H9 (cell line): ENCODE measurements at regions not wholly inside any gene's neighbourhood (a gene's known extent, or its start where the extent isn't known, plus 50 kb on each side); places are given as distances from the start of the nearest gene placed in this dataset.

Experiments
- DNase-seq: peaks from one replicate; pipeline ENCODE4 v3.0.0-alpha.2; 2017
- H2AFZ ChIP-seq: one replicate; pipeline ENCODE4 v1.6.1; 2013; ENCODE audit warnings: mild to moderate bottlenecking, low read length, control low read depth, moderate library complexity
- H2AK5ac ChIP-seq: 2 replicates; pipeline ENCODE4 v1.6.1; 2013; ENCODE audit warnings: low read length, control low read depth, mixed read lengths; ENCODE audit not compliant: insufficient read length
- H2BK120ac ChIP-seq: one replicate; pipeline ENCODE4 v1.6.1; 2013; ENCODE audit warnings: low read depth, mild to moderate bottlenecking, low read length, control low read depth, inconsistent platforms; ENCODE audit not compliant: poor library complexity, severe bottlenecking
- H2BK12ac ChIP-seq: 2 replicates; pipeline ENCODE4 v1.6.1; 2013; ENCODE audit warnings: low read length, control low read depth, mixed read lengths, low read depth; ENCODE audit not compliant: insufficient read length
- H2BK15ac ChIP-seq: 2 replicates; pipeline ENCODE4 v1.6.1; 2013; ENCODE audit warnings: low read depth, low read length, control low read depth
- H2BK20ac ChIP-seq: one replicate; pipeline ENCODE4 v1.6.1; 2013; ENCODE audit warnings: low read depth, mild to moderate bottlenecking, low read length, control low read depth, inconsistent platforms; ENCODE audit not compliant: poor library complexity, severe bottlenecking
- H2BK5ac ChIP-seq: 2 replicates; pipeline ENCODE4 v1.6.1; 2013; ENCODE audit warnings: low read length, control low read depth, mixed read lengths; ENCODE audit not compliant: insufficient read length
- H3K14ac ChIP-seq: 2 replicates; pipeline ENCODE4 v1.6.1; 2013; ENCODE audit warnings: low read length, control low read depth; ENCODE audit not compliant: insufficient read depth
- H3K18ac ChIP-seq: 2 replicates; pipeline ENCODE4 v1.6.1; 2013; ENCODE audit warnings: low read depth, mild to moderate bottlenecking, mixed read lengths, low read length, control low read depth; ENCODE audit not compliant: insufficient read length
- H3K23ac ChIP-seq: 2 replicates; pipeline ENCODE4 v1.6.1; 2013; ENCODE audit warnings: low read length, control low read depth, mixed read lengths, low read depth; ENCODE audit not compliant: insufficient read length
- H3K23me2 ChIP-seq: 2 replicates; pipeline ENCODE4 v1.6.1; 2013; ENCODE audit warnings: low read depth, mild to moderate bottlenecking, mixed read lengths, low read length, control low read depth; ENCODE audit not compliant: insufficient read length, poor library complexity, severe bottlenecking
- H3K27ac ChIP-seq: 2 replicates; pipeline ENCODE4 v1.5.1; 2013; ENCODE audit warnings: low read length, control low read depth, mixed read lengths, low read depth; ENCODE audit not compliant: insufficient read length
- H3K27me3 ChIP-seq: 2 replicates; pipeline ENCODE4 v1.6.1; 2013; ENCODE audit warnings: low read length, control low read depth, inconsistent platforms; ENCODE audit not compliant: insufficient read depth
- H3K4ac ChIP-seq: 2 replicates; pipeline ENCODE4 v1.6.1; 2013; ENCODE audit warnings: low read depth, mild to moderate bottlenecking, control low read depth, inconsistent platforms, low read length, moderate library complexity
- H3K4me1 ChIP-seq: 2 replicates; pipeline ENCODE4 v1.6.1; 2013; ENCODE audit warnings: low read length, control low read depth, inconsistent platforms; ENCODE audit not compliant: insufficient read depth
- H3K4me2 ChIP-seq: 2 replicates; pipeline ENCODE4 v1.6.1; 2013; ENCODE audit warnings: low read length, control low read depth, mixed read lengths; ENCODE audit not compliant: insufficient read length, insufficient read depth
- H3K56ac ChIP-seq: 2 replicates; pipeline ENCODE4 v1.6.1; 2013; ENCODE audit warnings: low read depth, mild to moderate bottlenecking, mixed read lengths, low read length, control low read depth; ENCODE audit not compliant: insufficient read length
- H3K79me1 ChIP-seq: 2 replicates; pipeline ENCODE4 v1.6.1; 2013; ENCODE audit warnings: low read depth, mild to moderate bottlenecking, moderate library complexity, low read length, control low read depth, inconsistent platforms; ENCODE audit not compliant: insufficient read depth, poor library complexity, severe bottlenecking
- H3K79me2 ChIP-seq: 2 replicates; pipeline ENCODE4 v1.6.1; 2013; ENCODE audit warnings: low read length, control low read depth, inconsistent platforms; ENCODE audit not compliant: insufficient read depth
- H3K9ac ChIP-seq: 2 replicates; pipeline ENCODE4 v1.6.1; 2013; ENCODE audit warnings: low read length, control low read depth, mixed read lengths; ENCODE audit not compliant: insufficient read length; ENCODE audit errors: extremely low read depth
- H3K9me3 ChIP-seq: one replicate; pipeline ENCODE4 v1.6.1; 2013; ENCODE audit warnings: low read depth, low read length, inconsistent platforms; ENCODE audit not compliant: control insufficient read depth
- H3T11ph ChIP-seq: one replicate; pipeline ENCODE4 v1.6.1; 2013; ENCODE audit warnings: mild to moderate bottlenecking, low read length, control low read depth, inconsistent platforms
- H4K20me1 ChIP-seq: one replicate; pipeline ENCODE4 v1.6.1; 2013; ENCODE audit not compliant: control insufficient read depth, insufficient read length, insufficient read depth
- H4K5ac ChIP-seq: 2 replicates; pipeline ENCODE4 v1.6.1; 2013; ENCODE audit warnings: low read depth, mild to moderate bottlenecking, mixed read lengths, low read length, control low read depth; ENCODE audit not compliant: insufficient read length
- H4K8ac ChIP-seq: replicated peaks from 2 replicates; pipeline ENCODE4 v1.6.1; 2013; ENCODE audit warnings: low read length, control low read depth, mixed read lengths, low read depth; ENCODE audit not compliant: insufficient read length
- H4K91ac ChIP-seq: 2 replicates; pipeline ENCODE4 v1.6.1; 2013; ENCODE audit warnings: low read depth, mild to moderate bottlenecking, moderate library complexity, mixed read lengths, low read length, control low read depth; ENCODE audit not compliant: insufficient read length
- H3K27ac Mint-ChIP-seq, 3 experiments: 2 replicates in 2 of 3; 3 replicates in 1 of 3; pipeline ENCODE4 v1.8.0; 2020 to 2021; ENCODE audit warnings: mixed read lengths in 3 of 3, mild to moderate bottlenecking in 1 of 3, moderate library complexity in 1 of 3
- H3K27me3 Mint-ChIP-seq: 2 replicates; pipeline ENCODE4 v1.8.0; 2021; ENCODE audit warnings: low read depth, mild to moderate bottlenecking, moderate library complexity, mixed read lengths
- H3K36me3 Mint-ChIP-seq, 3 experiments: 2 replicates in 2 of 3; 3 replicates in 1 of 3; pipeline ENCODE4 v1.8.0; 2020 to 2021; ENCODE audit warnings: low read depth in 3 of 3, mixed read lengths in 3 of 3; ENCODE audit not compliant: insufficient read depth in 1 of 3
- H3K4me1 Mint-ChIP-seq, 2 experiments: 2 replicates each; pipeline ENCODE4 v1.8.0; 2020; ENCODE audit warnings: mixed read lengths in 2 of 2
- H3K4me3 Mint-ChIP-seq, 2 experiments: 2 replicates in 1 of 2; 3 replicates in 1 of 2; pipeline ENCODE4 v1.8.0; 2020 to 2021; ENCODE audit warnings: mild to moderate bottlenecking in 2 of 2, mixed read lengths in 2 of 2, moderate library complexity in 1 of 2
- H3K9me3 Mint-ChIP-seq, 2 experiments: 2 replicates in 1 of 2; 3 replicates in 1 of 2; pipeline ENCODE4 v1.8.0; 2020; ENCODE audit warnings: mild to moderate bottlenecking in 2 of 2, mixed read lengths in 2 of 2, moderate library complexity in 1 of 2
- CTCF ChIP-seq: fragments of 200-600 bp; sonication (generic); conservative IDR thresholded peaks from 3 replicates; pipeline ENCODE4 v1.8.0; 2021; ENCODE audit warnings: antibody characterized with exemption, mild to moderate bottlenecking
- WGBS: extraction: QIAGEN DNeasy Blood & Tissue Kit; methylation state at CpG from one replicate; pipeline ENCODE4 v1.1.7; 2013; ENCODE audit warnings: missing lambda C conversion rate, low lambda C conversion rate, mixed read lengths; ENCODE audit not compliant: insufficient read length; ENCODE audit errors: extremely low coverage; 5-methylcytosine and 5-hydroxymethylcytosine counted together

GRCh38 chr3:106157411-106157810, 288.6 kb upstream of the CBLB start:
- Histone ChIP-seq H3K23me2 (no peaks in the 10 kb centered on the region), H4K20me1 (no peaks in the 10 kb centered on the region), H2BK5ac (no peak overlapping the region), H2BK12ac (no peak overlapping the region), H2BK15ac (no peak overlapping the region), H3K4me2 (no peak overlapping the region), H2AFZ (no peak overlapping the region), H3K23ac (no peak overlapping the region), H2BK20ac (no peak overlapping the region), H3K4ac (no peak overlapping the region), H2BK120ac (no peak overlapping the region), H3K79me2 (no peaks in the 10 kb centered on the region), H3K4me1 (no peaks in the 10 kb centered on the region), H3K56ac (no peak overlapping the region), H4K5ac (no peak overlapping the region), H3K27ac (no peak overlapping the region), H3T11ph (no peak overlapping the region), H4K91ac (no peak overlapping the region), H3K9ac (no peak overlapping the region), H3K79me1 (no peaks in the 10 kb centered on the region), H3K9me3 (no peaks in the 10 kb centered on the region), H3K18ac (no peak overlapping the region), H3K27me3 (no peaks in the 10 kb centered on the region), H2AK5ac (no peak overlapping the region), H3K14ac (no peak overlapping the region), H4K8ac (no peak overlapping the region)
- Mint-ChIP-seq H3K27ac (no peak overlapping the region), H3K9me3 (no peaks in the 10 kb centered on the region), H3K27me3 (no peaks in the 10 kb centered on the region), H3K4me3 (no peak overlapping the region), H3K4me1 (peaks cover 5 to 11% of the 10 kb centered on the region in 2 experiments; a peak in 2 of 4 replicates), H3K36me3 (no peaks in the 10 kb centered on the region)
- no CpG with 5 or more reads among the region's 3 CpGs for WGBS
- TF ChIP-seq CTCF, result no peak
- DNase-seq, result no peak
